NCI-H1092 treated with DMSO at 0.1 percent for 48 hours (cell line): ENCODE measurements at regions not wholly inside any gene's neighbourhood (a gene's known extent, or its start where the extent isn't known, plus 50 kb on each side); places are given as distances from the start of the nearest gene placed in this dataset.

Experiments used
- DNase-seq: peaks from one replicate; lab custom pipeline; 2025; lab: John Stamatoyannopoulos, UW

GRCh38 chr10:63708421-63708820 lies 187.2 kb downstream of the REEP3 start:
- DNase-seq, result no peak

GRCh38 chr10:63710703-63711102 lies 189.5 kb downstream of the REEP3 start:
- no peak for DNase-seq

GRCh38 chr10:63711361-63711760 lies 190.2 kb downstream of the REEP3 start:
- DNase-seq, result peak; percentile 66

GRCh38 chr10:63711867-63712716 lies 190.9 kb downstream of the REEP3 start:
- peak; percentile 98 for DNase-seq

GRCh38 chr10:63712717-63713115 lies 191.5 kb downstream of the REEP3 start:
- DNase-seq, result no peak

GRCh38 chr10:63713191-63714144 lies 192.3 kb downstream of the REEP3 start:
- peak; percentile 89 for DNase-seq

GRCh38 chr10:63716016-63716580 lies 194.9 kb downstream of the REEP3 start:
- DNase-seq, result no peak

- DNase-seq, result no peak
Observed at GRCh38 chr10:63717027-63717715, 196.0 kb downstream of the REEP3 start.

- no peak for DNase-seq
Observed at GRCh38 chr10:63718006-63718405, 196.8 kb downstream of the REEP3 start.

GRCh38 chr10:63718421-63718820 lies 197.2 kb downstream of the REEP3 start:
- no peak for DNase-seq

- no peak for DNase-seq
Observed at GRCh38 chr10:63719226-63719856, 198.1 kb downstream of the REEP3 start.

GRCh38 chr10:63720072-63720537 lies 198.9 kb downstream of the REEP3 start:
- peak; percentile 36 for DNase-seq

- no peak for DNase-seq
Observed at GRCh38 chr10:63720676-63721075, 199.5 kb downstream of the REEP3 start.

- DNase-seq, result no peak
Observed at GRCh38 chr10:63722537-63722936, 201.3 kb downstream of the REEP3 start.

- DNase-seq, result no peak
Observed at GRCh38 chr10:63723320-63723719, 202.1 kb downstream of the REEP3 start.

- DNase-seq, result no peak
Observed at GRCh38 chr10:63723741-63724140, 202.5 kb downstream of the REEP3 start.

- no peak for DNase-seq
Observed at GRCh38 chr10:63724922-63725321, 203.7 kb downstream of the REEP3 start.

GRCh38 chr10:63726867-63727266 lies 205.7 kb downstream of the REEP3 start:
- no peak for DNase-seq

- DNase-seq, result no peak
Observed at GRCh38 chr10:63727636-63728035, 206.4 kb downstream of the REEP3 start.

- no peak for DNase-seq
Observed at GRCh38 chr10:63735305-63735704, 214.1 kb downstream of the REEP3 start.

- no peak for DNase-seq
Observed at GRCh38 chr10:63738410-63738809, 217.2 kb downstream of the REEP3 start.
